Gastrocnemius medialis (tissue), 4 donors: ENCODE measurements at regions not wholly inside any gene's neighbourhood (a gene's known extent, or its start where the extent isn't known, plus 50 kb on each side); places are given as distances from the start of the nearest gene placed in this dataset.

Experiments
- POLR2A ChIP-seq, 2 donors: fragments of 450-650 bp; IDR thresholded peaks; one replicate each; pipeline ENCODE4 v1.6.1; 2017; ENCODE audit warnings: antibody characterized with exemption in 2 of 2, mild to moderate bottlenecking in 2 of 2, moderate library complexity in 2 of 2
- TF ChIP-seq, protein P1 (sequence below), 5 experiments: fragments of 450-650 bp in 3 of 5; fragments of 200-600 bp in 2 of 5; sonication (generic) in 2 of 5; IDR thresholded peaks in 4 of 5; conservative IDR thresholded peaks in 1 of 5; 1 replicate in 4 of 5; 2 replicates in 1 of 5; pipeline ENCODE4 v1.5.1; 2016 to 2019; ENCODE audit warnings: antibody characterized with exemption in 5 of 5, mild to moderate bottlenecking in 3 of 5, moderate library complexity in 3 of 5

DNA sequence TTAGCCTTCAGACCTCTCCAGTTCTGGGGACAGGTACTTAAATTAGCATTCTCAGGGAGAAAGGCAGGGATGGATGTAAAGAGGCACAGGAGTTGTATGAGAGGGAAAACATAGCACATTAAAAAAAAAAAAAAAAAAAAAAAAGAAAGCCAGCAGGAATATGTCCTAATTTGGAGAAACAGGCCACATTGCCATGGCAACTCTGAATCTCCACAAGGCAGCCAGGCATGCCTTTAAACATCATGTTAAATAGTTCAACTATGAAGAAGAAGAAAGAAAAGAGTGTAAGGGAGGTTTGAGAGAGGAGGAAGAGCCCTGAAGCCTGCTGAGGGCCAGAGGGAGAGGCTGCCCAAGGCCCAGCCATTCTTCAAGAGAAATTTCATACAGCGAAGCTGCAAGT lies 145.8 kb downstream of the GRIN2B start:
- TF ChIP-seq, protein P1, sequence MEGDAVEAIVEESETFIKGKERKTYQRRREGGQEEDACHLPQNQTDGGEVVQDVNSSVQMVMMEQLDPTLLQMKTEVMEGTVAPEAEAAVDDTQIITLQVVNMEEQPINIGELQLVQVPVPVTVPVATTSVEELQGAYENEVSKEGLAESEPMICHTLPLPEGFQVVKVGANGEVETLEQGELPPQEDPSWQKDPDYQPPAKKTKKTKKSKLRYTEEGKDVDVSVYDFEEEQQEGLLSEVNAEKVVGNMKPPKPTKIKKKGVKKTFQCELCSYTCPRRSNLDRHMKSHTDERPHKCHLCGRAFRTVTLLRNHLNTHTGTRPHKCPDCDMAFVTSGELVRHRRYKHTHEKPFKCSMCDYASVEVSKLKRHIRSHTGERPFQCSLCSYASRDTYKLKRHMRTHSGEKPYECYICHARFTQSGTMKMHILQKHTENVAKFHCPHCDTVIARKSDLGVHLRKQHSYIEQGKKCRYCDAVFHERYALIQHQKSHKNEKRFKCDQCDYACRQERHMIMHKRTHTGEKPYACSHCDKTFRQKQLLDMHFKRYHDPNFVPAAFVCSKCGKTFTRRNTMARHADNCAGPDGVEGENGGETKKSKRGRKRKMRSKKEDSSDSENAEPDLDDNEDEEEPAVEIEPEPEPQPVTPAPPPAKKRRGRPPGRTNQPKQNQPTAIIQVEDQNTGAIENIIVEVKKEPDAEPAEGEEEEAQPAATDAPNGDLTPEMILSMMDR (IDR thresholded peaks at IDR 0.05 in 4 of 5, conservative IDR thresholded peaks at IDR 0.05 in 1 of 5), result no peak
- no peak for TF ChIP-seq POLR2A (IDR thresholded peaks at IDR 0.05)
